ENCODE measurements at regions not wholly inside any gene's neighbourhood (a gene's known extent, or its start where the extent isn't known, plus 50 kb on each side); places are given as distances from the start of the nearest gene placed in this dataset.

DNA sequence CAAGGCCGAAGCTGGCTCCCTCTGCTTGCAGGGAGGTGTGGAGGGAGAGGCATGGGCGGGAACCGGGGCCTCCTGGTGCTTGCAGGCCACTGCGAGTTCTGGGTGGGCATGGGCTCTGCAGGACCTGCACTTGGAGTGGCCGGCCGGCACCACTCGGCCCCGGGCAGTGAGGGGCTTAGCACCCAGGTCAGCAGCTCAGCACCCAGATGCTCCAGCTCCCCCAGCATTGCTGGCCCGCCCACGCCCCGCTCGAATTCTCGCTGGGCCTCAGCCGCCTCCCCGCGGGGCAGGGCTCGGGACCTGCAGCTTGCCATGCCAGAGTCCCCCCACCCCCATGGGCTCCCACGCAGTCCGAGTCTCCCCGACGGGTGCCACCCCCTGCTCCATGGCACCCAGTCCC is 176.2 kb upstream of the FAM98A start:
- Histone ChIP-seq H3K9me2 (replicated peaks; ENCODE audit: low read depth, low read length) (no peaks in the 10 kb centered on the region), H3F3A (ENCODE audit: low read depth) (no peaks in the 10 kb centered on the region), H3K4me1 (ENCODE audit: insufficient read depth, low read length, poor library complexity, severe bottlenecking) (no peaks in the 10 kb centered on the region), H3K9ac (ENCODE audit: low read depth, low read length, poor library complexity, severe bottlenecking) (no peak overlapping the region), H3K4me3 (ENCODE audit: low read length, poor library complexity, severe bottlenecking) (no peak overlapping the region), H3K36me3 (ENCODE audit: insufficient read depth, low read length) (no peaks in the 10 kb centered on the region), H4K20me1 (ENCODE audit: insufficient read depth, low read length, poor library complexity, severe bottlenecking) (no peaks in the 10 kb centered on the region), H3K4me2 (ENCODE audit: low read depth, low read length, poor library complexity, severe bottlenecking) (no peak overlapping the region), H3K27me3 (ENCODE audit: insufficient read depth, low read length, poor library complexity, severe bottlenecking) (no peaks in the 10 kb centered on the region), H2AFZ (ENCODE audit: low read length) (no peak overlapping the region), H3K79me2 (ENCODE audit: insufficient read depth, low read length) (no peaks in the 10 kb centered on the region), H3K9me3 (ENCODE audit: insufficient read depth, low read depth, low read length) (no peaks in the 10 kb centered on the region)
- TF ChIP-seq EZH2phosphoT487 (IDR thresholded peaks at IDR 0.05; ENCODE audit: borderline replicate concordance) = no peak
- TF ChIP-seq, protein P1, sequence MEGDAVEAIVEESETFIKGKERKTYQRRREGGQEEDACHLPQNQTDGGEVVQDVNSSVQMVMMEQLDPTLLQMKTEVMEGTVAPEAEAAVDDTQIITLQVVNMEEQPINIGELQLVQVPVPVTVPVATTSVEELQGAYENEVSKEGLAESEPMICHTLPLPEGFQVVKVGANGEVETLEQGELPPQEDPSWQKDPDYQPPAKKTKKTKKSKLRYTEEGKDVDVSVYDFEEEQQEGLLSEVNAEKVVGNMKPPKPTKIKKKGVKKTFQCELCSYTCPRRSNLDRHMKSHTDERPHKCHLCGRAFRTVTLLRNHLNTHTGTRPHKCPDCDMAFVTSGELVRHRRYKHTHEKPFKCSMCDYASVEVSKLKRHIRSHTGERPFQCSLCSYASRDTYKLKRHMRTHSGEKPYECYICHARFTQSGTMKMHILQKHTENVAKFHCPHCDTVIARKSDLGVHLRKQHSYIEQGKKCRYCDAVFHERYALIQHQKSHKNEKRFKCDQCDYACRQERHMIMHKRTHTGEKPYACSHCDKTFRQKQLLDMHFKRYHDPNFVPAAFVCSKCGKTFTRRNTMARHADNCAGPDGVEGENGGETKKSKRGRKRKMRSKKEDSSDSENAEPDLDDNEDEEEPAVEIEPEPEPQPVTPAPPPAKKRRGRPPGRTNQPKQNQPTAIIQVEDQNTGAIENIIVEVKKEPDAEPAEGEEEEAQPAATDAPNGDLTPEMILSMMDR (conservative IDR thresholded peaks at IDR 0.05; ENCODE audit: low read length) = no peak

DNA sequence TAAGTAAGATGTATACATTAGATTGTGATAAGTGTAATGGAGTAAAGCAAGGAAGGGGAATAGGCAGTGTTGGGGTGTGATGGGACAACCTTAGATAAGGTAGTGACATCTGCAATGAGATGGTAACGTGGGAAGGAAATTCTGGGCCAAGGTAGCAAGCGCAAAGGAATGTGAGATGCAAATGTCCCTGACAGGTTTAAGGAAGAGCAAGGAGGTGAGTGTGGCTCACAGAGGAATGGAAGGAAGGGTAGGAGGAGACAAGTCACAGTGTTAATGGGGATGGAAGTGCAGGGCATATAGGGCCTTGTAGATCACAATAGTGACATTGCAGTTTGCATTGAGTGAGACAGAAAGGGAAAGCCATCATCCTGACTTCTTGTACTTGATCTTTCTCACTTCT is 170.9 kb upstream of the FAM98A start:
- no peak for TF ChIP-seq EZH2phosphoT487 (IDR thresholded peaks at IDR 0.05; ENCODE audit: borderline replicate concordance)
- TF ChIP-seq, protein P1 (conservative IDR thresholded peaks at IDR 0.05; ENCODE audit: low read length) = no peak
- Histone ChIP-seq H3K4me3 (ENCODE audit: low read length, poor library complexity, severe bottlenecking) (no peak overlapping the region), H3K27me3 (ENCODE audit: insufficient read depth, low read length, poor library complexity, severe bottlenecking) (no peaks in the 10 kb centered on the region), H3K4me2 (ENCODE audit: low read depth, low read length, poor library complexity, severe bottlenecking) (no peak overlapping the region), H3K9me3 (ENCODE audit: insufficient read depth, low read depth, low read length) (no peaks in the 10 kb centered on the region), H3F3A (ENCODE audit: low read depth) (no peaks in the 10 kb centered on the region), H3K4me1 (ENCODE audit: insufficient read depth, low read length, poor library complexity, severe bottlenecking) (no peaks in the 10 kb centered on the region), H2AFZ (ENCODE audit: low read length) (no peak overlapping the region), H3K79me2 (ENCODE audit: insufficient read depth, low read length) (no peaks in the 10 kb centered on the region), H3K36me3 (ENCODE audit: insufficient read depth, low read length) (no peaks in the 10 kb centered on the region), H3K9ac (ENCODE audit: low read depth, low read length, poor library complexity, severe bottlenecking) (no peak overlapping the region), H3K9me2 (replicated peaks; ENCODE audit: low read depth, low read length) (no peaks in the 10 kb centered on the region), H4K20me1 (ENCODE audit: insufficient read depth, low read length, poor library complexity, severe bottlenecking) (no peaks in the 10 kb centered on the region)

DNA sequence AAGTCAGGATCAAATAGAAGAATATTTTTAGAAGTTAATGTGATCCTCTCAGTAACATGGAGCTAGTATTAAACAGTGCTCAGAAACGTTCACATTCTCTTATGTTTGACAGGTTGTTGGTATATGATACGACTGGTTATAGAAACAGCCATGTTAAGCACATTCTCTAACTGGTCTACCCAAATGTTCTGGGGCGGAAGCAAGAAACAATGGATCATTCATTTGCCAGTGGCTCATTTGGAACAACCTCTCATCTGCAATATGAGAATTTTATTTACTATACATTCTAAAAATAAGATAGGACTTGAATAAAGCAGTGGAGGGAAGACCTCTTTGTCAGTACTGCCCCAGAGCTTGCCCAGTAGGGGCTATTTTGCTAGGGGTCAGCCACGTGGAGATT is 167.1 kb upstream of the FAM98A start:
- Histone ChIP-seq H3F3A (ENCODE audit: low read depth) (no peaks in the 10 kb centered on the region), H3K36me3 (ENCODE audit: insufficient read depth, low read length) (no peaks in the 10 kb centered on the region), H3K4me1 (ENCODE audit: insufficient read depth, low read length, poor library complexity, severe bottlenecking) (no peaks in the 10 kb centered on the region), H3K79me2 (ENCODE audit: insufficient read depth, low read length) (no peaks in the 10 kb centered on the region), H3K4me3 (ENCODE audit: low read length, poor library complexity, severe bottlenecking) (no peak overlapping the region), H2AFZ (ENCODE audit: low read length) (no peak overlapping the region), H3K4me2 (ENCODE audit: low read depth, low read length, poor library complexity, severe bottlenecking) (no peak overlapping the region), H3K9me3 (ENCODE audit: insufficient read depth, low read depth, low read length) (no peaks in the 10 kb centered on the region), H4K20me1 (ENCODE audit: insufficient read depth, low read length, poor library complexity, severe bottlenecking) (no peaks in the 10 kb centered on the region), H3K27me3 (ENCODE audit: insufficient read depth, low read length, poor library complexity, severe bottlenecking) (no peaks in the 10 kb centered on the region), H3K9me2 (replicated peaks; ENCODE audit: low read depth, low read length) (no peaks in the 10 kb centered on the region), H3K9ac (ENCODE audit: low read depth, low read length, poor library complexity, severe bottlenecking) (no peak overlapping the region)
- TF ChIP-seq EZH2phosphoT487 (IDR thresholded peaks at IDR 0.05; ENCODE audit: borderline replicate concordance) = no peak

DNA sequence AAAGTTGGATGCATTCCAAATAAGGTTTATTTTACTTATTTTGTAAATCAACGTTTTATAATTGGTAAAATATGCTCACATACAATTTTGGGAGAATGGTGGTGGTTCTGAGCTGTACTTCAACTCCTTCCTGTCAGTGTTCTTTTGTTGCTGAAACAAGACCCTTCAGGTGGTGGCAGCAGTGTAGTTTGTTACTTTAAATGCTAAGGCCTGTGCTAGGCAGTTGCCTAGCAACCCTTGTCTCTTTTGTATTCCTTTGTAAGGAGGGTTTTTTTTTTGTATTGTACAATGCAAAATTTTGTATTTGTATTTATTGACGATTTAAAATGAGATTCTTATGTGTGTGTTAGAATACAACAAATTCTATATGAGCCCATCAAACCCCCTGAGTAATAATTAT is 166.0 kb upstream of the FAM98A start:
- TF ChIP-seq, protein P1 (conservative IDR thresholded peaks at IDR 0.05; ENCODE audit: low read length) = no peak
- no peak for TF ChIP-seq EZH2phosphoT487 (IDR thresholded peaks at IDR 0.05; ENCODE audit: borderline replicate concordance)
- no peak overlapping the region for H3K4me2 ChIP-seq (ENCODE audit: low read depth, low read length, poor library complexity, severe bottlenecking)
- no peak overlapping the region for H3K9ac ChIP-seq (ENCODE audit: low read depth, low read length, poor library complexity, severe bottlenecking)
- H4K20me1 ChIP-seq (ENCODE audit: insufficient read depth, low read length, poor library complexity, severe bottlenecking) = no peaks in the 10 kb centered on the region
- no peaks in the 10 kb centered on the region for H3K36me3 ChIP-seq (ENCODE audit: insufficient read depth, low read length)
- no peaks in the 10 kb centered on the region for H3F3A ChIP-seq (ENCODE audit: low read depth)
- no peaks in the 10 kb centered on the region for H3K27me3 ChIP-seq (ENCODE audit: insufficient read depth, low read length, poor library complexity, severe bottlenecking)
- H3K9me3 ChIP-seq (ENCODE audit: insufficient read depth, low read depth, low read length) = no peaks in the 10 kb centered on the region
- no peak overlapping the region for H3K4me3 ChIP-seq (ENCODE audit: low read length, poor library complexity, severe bottlenecking)
- no peaks in the 10 kb centered on the region for H3K79me2 ChIP-seq (ENCODE audit: insufficient read depth, low read length)
- H2AFZ ChIP-seq (ENCODE audit: low read length) = no peak overlapping the region
- no peaks in the 10 kb centered on the region for H3K9me2 ChIP-seq (replicated peaks; ENCODE audit: low read depth, low read length)
- H3K4me1 ChIP-seq (ENCODE audit: insufficient read depth, low read length, poor library complexity, severe bottlenecking) = no peaks in the 10 kb centered on the region
